DND-41 (cell line): ENCODE measurements at regions not wholly inside any gene's neighbourhood (a gene's known extent, or its start where the extent isn't known, plus 50 kb on each side); places are given as distances from the start of the nearest gene placed in this dataset.

Experiments
- EZH2 ChIP-seq: IDR thresholded peaks from 3 replicates; pipeline ENCODE4 v1.6.1; 2012; ENCODE audit warnings: borderline replicate concordance, low read depth, mild to moderate bottlenecking, moderate library complexity, low read length, inconsistent platforms; ENCODE audit not compliant: severe bottlenecking
- TF ChIP-seq, protein P1 (sequence below): IDR thresholded peaks from 2 replicates; pipeline ENCODE4 v1.5.1; 2012; ENCODE audit warnings: borderline replicate concordance, low read length, moderate library complexity, mild to moderate bottlenecking; ENCODE audit not compliant: poor library complexity, severe bottlenecking; ENCODE audit errors: extremely low read depth

- TF ChIP-seq, protein P1, sequence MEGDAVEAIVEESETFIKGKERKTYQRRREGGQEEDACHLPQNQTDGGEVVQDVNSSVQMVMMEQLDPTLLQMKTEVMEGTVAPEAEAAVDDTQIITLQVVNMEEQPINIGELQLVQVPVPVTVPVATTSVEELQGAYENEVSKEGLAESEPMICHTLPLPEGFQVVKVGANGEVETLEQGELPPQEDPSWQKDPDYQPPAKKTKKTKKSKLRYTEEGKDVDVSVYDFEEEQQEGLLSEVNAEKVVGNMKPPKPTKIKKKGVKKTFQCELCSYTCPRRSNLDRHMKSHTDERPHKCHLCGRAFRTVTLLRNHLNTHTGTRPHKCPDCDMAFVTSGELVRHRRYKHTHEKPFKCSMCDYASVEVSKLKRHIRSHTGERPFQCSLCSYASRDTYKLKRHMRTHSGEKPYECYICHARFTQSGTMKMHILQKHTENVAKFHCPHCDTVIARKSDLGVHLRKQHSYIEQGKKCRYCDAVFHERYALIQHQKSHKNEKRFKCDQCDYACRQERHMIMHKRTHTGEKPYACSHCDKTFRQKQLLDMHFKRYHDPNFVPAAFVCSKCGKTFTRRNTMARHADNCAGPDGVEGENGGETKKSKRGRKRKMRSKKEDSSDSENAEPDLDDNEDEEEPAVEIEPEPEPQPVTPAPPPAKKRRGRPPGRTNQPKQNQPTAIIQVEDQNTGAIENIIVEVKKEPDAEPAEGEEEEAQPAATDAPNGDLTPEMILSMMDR, result no peak
- TF ChIP-seq EZH2, result no peak
These were observed 191.8 kb downstream of the MELK start for GRCh38 chr9:36764364-36765076.
